ENCODE measurements at regions not wholly inside any gene's neighbourhood (a gene's known extent, or its start where the extent isn't known, plus 50 kb on each side); places are given as distances from the start of the nearest gene placed in this dataset.

- no peak overlapping the region for H3K27ac ChIP-seq
- no peak for DNase-seq
- in situ Hi-C loops (cut with HindIII; ENCODE audit: low pct_ligation_motif_present, low sequenced_read_pairs) = no loop called here
- no peaks in the 10 kb centered on the region for H3K36me3 ChIP-seq (replicated peaks)
- H3K4me3 ChIP-seq (ENCODE audit: low read depth, low read length) = no peak overlapping the region
- H3K27me3 ChIP-seq (replicated peaks) = no peaks in the 10 kb centered on the region
- no peak for TF ChIP-seq CTCF (IDR thresholded peaks at IDR 0.05; ENCODE audit: low read depth, low read length, missing control alignments)
Measured at GRCh38 chr20:11675920-11676629, 241.6 kb upstream of the BTBD3 start.

DNA sequence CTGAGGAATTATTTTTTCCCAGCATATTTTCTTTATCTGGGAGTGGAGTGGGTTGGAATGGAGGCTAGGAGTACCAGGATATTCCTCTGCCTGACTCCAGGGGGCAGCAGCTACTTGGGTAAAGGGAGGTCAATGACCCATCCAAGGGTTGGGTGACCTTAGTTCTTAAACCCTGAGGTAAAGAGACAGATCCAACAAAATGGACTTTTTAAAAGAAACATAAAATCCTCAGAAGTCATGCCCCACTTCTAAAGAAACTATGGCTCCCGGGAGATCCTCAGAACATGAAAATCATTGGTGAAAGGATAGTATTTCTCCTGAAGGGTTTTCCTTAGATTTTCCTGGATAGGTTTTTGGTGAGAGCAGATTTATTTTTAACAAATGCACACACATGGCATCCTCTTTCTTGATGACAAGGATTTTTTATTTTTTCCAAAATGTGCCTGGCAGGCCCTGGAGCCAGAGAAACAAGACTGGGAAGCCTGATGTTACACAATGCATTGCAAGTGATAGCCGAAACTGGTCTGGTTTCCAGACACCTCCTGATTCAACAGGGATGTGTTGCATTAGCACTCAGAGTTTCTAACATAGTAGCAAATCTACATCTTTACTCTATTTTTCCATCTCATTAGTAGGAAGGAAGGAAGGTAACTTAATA, 240.9 kb upstream of the BTBD3 start:
- peak; percentile 2 for DNase-seq
- peak; percentile 91 for TF ChIP-seq CTCF (IDR thresholded peaks at IDR 0.05; ENCODE audit: low read depth, low read length, missing control alignments)
- H3K36me3 ChIP-seq (replicated peaks) = no peaks in the 10 kb centered on the region
- no peak overlapping the region for H3K4me3 ChIP-seq (ENCODE audit: low read depth, low read length)
- in situ Hi-C loops (cut with HindIII; ENCODE audit: low pct_ligation_motif_present, low sequenced_read_pairs) = no loop called here
- no peak overlapping the region for H3K27ac ChIP-seq
- no peaks in the 10 kb centered on the region for H3K27me3 ChIP-seq (replicated peaks)

GRCh38 chr20:11677428-11677827, 240.3 kb upstream of the BTBD3 start:
- H3K4me3 ChIP-seq (ENCODE audit: low read depth, low read length) = no peak overlapping the region
- H3K27ac ChIP-seq = no peak overlapping the region
- DNase-seq = no peak
- in situ Hi-C loops (cut with HindIII; ENCODE audit: low pct_ligation_motif_present, low sequenced_read_pairs) = no loop called here
- H3K36me3 ChIP-seq (replicated peaks) = no peaks in the 10 kb centered on the region
- TF ChIP-seq CTCF (IDR thresholded peaks at IDR 0.05; ENCODE audit: low read depth, low read length, missing control alignments) = no peak
- H3K27me3 ChIP-seq (replicated peaks) = no peaks in the 10 kb centered on the region

DNA sequence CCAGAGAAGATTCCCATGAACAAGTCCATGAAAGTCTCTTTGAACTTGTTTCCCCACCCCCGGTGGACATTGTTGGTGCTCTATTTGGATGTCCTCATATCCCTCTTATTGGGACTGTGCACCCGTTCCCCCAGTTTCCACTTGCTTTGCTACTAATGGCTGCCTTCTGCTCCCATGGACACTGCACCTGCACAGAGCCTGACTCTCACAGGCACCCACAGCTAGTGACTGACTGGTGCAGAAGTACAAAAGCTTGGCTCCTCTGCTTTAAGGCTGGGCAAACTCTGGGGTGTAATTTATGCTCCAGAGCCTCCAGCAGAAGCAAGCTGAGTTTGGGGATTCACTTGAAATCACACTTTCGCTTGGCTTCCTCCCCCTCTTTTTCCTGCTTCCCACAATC, 239.9 kb upstream of the BTBD3 start:
- DNase-seq = no peak
- in situ Hi-C loops (cut with HindIII; ENCODE audit: low pct_ligation_motif_present, low sequenced_read_pairs) = no loop called here
- TF ChIP-seq CTCF (IDR thresholded peaks at IDR 0.05; ENCODE audit: low read depth, low read length, missing control alignments) = no peak
- Histone ChIP-seq H3K27me3 (replicated peaks) (no peaks in the 10 kb centered on the region), H3K27ac (no peak overlapping the region), H3K4me3 (ENCODE audit: low read depth, low read length) (no peak overlapping the region), H3K36me3 (replicated peaks) (no peaks in the 10 kb centered on the region)

DNA sequence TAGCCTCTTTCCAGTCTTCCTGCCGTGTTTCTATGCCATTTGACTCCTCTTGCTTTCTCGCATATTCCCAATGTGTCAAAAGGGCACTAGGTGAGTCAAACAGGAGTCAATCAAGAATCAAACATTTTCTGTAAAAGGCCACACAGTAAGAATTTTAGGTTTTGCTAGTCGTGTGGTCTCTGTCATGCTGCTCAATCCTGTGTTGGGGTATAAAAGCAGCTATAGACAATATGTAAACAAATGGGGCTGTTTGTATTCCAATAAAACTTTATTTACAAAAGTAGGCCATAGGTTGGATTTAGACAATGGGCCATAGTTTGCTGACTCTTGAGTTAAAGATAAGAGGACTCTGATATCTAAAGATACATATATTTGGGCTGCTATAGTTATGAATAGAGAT, 235.4 kb upstream of the BTBD3 start:
- H3K27me3 ChIP-seq (replicated peaks) = no peaks in the 10 kb centered on the region
- H3K27ac ChIP-seq = no peak overlapping the region
- DNase-seq = no peak
- no peak overlapping the region for H3K4me3 ChIP-seq (ENCODE audit: low read depth, low read length)
- H3K36me3 ChIP-seq (replicated peaks) = no peaks in the 10 kb centered on the region
- no peak for TF ChIP-seq CTCF (IDR thresholded peaks at IDR 0.05; ENCODE audit: low read depth, low read length, missing control alignments)
- in situ Hi-C loops (cut with HindIII; ENCODE audit: low pct_ligation_motif_present, low sequenced_read_pairs) = no loop called here
